HG02798 (cell line): ENCODE measurements at regions not wholly inside any gene's neighbourhood (a gene's known extent, or its start where the extent isn't known, plus 50 kb on each side); places are given as distances from the start of the nearest gene placed in this dataset.
"Not testable (repeated sequence)": the region's sequence is repeated elsewhere in the genome, so short reads cannot be mapped to it uniquely, and the experiment has no call there.

Source experiments
- ATAC-seq: cut with Tn5 transposase; IDR thresholded peaks from one replicate; pipeline ENCODE4 v1.9.1; 2021; ENCODE audit warnings: mild to moderate bottlenecking; ENCODE audit not compliant: unreplicated experiment, poor library complexity

DNA sequence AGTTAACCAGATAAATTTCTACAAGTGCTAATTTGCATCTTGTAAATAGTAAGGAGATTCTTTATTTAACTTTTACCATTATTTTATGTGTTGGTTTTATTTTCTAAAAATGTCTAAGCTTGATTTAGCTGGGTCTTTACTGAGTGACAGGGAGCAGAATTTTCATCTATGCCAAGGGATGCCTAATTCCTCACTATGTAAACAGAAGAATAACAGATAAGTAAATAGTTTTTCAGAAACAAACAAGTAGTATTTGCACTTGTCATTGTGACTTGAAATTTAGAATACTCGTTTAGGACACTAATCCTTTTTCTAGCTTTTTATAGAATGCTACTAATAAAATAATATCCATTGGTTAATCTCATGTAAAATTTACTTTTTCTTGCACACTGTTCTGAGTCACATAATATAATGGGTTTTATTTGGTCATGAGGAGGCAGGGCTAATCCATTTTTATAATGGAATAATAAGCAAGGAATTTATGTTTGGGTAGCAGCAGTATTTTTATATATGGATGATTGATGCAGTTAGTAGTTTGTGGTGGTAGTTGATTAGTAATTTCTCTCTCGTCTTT is 746.5 kb downstream of the SLC6A15 start:
- no peak for ATAC-seq

DNA sequence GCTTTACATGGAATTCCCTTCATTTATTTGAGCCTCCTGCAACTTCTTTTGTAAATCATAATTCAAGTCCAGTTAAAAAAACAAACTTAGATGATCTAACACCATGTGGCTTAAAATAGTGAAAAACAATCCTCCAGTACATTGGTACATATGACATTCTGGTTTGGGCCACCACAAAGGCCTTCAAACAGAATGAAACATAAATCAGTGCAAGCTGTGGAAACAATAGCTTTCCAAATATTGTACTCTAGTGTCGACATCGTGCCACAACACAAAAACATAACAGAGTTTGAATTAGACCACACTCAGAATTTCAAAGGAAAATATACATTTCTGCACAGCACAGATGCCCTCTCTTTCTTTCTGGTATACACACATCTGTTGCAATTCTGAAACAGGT is 751.3 kb downstream of the SLC6A15 start:
- ATAC-seq, result no peak

DNA sequence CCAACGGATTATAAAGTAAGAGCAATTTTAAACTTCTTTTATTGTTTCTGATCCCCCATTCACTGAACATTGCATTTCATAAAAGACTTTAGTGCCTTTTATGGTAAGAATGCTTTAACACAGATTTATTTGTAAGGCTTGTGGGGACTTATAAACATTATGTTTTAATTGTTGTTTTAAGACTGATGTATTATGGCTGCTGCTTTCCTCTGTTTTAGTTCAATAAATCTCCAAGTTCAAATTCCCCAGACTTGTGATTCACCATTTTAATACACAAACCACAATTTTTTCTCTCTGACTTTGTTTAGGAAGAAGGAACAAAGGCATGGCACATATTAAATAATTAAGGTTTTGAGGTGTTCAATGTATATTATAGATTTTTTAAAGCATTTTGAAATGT is 753.3 kb downstream of the SLC6A15 start:
- no peak for ATAC-seq

DNA sequence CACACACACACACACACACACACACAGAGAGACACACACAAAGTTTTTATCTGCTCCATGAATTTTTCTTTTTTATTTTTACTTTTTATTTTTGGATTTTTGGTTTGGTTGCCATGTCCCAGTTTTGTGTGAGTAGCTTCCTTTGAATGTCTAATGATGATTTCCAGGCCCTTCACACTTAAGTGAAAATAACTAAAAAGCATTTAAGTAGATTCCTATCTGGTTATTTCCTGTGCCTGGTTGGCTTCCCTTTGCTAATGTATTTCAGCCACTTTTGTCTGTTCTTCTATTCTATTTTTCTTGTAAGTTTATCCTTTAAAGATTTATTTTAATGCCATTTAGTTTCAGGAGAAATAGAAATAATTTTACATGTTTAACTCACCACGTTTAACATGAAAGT is 755.4 kb downstream of the SLC6A15 start:
- ATAC-seq, result no peak

DNA sequence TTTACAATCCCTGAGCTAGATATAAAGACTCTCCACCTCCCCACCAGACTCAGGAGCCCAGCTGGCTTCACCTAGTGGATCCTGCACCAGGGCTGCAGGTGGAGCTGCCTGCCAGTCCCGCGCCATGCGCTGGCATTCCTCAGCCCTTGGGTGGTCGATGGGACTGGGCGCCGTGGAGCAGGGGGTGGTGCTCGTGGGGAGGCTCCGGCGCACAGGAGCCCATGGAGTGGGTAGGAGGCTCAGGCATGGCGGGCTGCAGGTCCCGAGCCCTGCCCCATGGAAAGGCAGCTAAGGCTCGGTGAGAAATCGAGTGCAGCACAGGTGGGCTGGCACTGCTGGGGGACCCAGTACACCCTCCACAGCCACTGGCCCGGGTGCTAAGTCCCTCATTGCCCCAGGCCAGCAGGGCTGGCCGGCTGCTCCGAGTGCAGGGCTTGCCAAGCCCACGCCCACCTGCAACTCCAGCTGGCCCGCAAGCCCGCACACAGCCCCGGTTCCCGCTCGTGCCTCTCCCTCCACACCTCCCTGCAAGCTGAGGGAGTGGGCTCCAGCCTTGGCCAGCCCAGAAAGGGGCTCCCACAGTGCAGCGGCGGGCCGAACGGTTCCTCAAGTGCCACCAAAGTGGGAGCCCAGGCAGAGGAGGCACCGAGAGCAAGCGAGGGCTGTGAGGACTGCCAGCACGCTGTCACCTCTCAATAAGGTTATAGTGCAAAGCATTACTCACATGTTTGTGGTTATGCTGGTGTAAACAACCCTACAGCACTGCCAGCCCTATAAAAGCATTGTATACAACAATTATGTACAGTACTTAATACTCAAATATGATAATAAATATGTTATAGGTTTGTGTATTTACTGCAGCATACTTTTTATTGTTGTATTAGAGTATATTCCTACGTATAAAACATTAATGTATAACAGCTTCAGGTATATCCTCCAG is 757.3 kb downstream of the SLC6A15 start:
- not testable (repeated sequence) for ATAC-seq

DNA sequence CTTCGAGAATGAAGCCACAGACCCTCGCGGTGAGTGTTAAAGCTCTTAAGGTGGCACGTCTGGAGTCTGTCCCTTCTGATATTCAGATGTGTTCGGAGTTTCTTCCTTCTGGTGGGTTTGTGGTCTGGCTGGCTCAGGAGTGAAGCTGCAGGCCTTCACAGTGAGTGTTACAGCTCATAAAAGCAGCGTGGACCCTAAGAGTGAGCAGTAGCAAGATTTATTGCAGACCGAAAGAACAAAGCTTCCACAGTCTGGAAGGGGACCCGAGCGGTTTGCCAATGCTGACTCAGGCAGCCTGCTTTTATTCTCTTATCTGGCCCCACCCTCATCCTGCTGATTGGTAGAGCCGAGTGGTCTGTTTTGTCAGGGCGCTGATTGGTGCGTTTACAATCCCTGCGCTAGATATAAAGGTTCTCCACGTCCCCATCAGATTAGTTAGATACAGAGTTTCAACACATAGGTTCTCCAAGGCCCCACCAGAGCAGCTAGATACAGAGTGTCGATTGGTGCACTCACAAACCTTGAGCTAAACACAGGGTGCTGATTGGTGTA is 758.1 kb downstream of the SLC6A15 start:
- not testable (repeated sequence) for ATAC-seq

DNA sequence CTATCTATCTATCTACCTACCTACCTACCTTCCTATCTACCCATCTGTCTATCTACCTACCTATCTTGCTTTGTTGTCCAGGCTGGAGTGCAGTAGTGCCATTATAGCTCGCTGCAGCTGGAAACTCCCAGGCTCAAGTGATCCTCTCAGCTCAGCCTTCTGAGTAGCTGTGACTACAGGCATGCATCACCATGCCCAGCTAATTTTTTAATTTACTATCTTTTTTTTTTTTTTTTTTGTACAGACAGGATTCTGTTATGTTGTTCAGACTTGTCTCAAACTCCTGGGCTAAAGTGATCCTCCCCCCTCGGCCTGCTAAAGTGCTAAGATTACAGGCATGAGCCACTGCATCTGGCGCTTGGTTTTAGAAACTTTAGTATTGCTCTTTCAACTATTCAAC is 762.4 kb downstream of the SLC6A15 start:
- ATAC-seq, result no peak

DNA sequence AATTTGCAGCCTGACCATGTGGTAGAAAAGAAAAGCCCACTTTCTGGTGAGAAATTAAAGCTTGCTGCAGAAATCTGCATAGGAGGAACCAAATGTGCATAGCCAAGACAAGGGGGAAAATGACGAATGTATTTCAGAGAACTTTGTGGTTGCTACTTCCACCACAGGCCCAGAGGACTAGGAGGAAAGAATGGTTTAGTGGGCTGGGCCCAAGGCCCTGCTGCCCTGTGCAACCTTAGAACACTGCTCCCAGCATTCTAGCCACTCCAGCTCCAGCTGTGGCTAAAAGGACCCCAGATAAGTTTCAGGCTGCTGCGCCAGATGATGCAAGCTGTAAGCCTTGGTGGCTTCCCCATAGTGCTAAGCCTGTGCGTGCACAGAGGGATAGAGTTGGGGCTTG is 764.3 kb downstream of the SLC6A15 start:
- no peak for ATAC-seq

DNA sequence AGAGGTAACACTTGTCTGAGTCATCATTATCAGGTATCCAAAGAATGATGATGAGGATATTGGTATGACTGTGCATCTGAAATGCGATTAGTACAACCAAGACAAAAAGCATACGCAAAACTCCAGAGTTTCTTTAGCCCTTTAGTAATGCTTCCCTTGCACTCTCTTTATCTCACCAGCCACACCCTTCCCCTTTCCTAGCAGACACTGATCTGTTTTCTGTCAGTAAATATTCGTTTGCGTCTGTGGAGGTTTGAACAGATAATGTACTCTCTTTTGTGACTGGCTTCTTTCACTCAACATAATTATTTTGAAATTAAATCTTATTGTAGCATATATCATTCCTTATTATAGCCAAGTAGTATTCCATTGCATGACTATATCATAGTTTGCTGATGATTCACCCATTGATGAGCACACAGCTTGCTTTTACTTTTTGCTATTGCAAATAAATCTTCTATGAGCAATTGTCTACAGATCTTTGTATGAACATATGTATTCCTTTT is 775.7 kb downstream of the SLC6A15 start:
- no peak for ATAC-seq

DNA sequence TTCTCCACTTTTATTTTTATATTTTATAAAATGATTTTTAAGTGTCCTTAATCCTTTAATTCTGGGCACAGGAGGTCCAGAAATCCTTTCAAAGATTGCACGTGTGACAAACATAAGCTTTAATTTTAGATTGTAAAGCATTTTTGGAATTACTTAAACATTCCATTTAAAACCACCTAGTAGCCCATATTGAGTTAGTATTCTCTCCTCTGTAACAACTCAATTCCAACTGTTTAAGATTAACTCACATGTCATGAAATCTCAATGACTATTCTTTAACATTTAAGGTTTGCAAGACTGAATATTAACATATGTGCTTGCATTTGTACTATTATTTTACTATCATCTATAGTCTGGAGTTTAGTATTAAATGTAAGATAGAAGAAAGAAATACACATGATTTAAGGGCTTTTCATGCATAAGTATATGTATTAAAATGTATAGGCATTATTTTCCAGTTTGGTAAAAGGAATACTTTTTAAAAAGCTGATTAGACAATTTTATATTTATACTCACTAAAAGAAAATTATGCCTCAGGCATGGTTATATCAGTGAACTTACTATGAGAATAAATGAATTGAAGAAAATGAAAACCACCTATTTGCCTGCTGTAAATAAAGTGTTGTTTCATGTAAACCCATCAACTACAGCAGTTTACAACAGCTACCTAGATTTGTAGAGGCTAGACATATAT is 776.9 kb downstream of the SLC6A15 start:
- ATAC-seq, result no peak

DNA sequence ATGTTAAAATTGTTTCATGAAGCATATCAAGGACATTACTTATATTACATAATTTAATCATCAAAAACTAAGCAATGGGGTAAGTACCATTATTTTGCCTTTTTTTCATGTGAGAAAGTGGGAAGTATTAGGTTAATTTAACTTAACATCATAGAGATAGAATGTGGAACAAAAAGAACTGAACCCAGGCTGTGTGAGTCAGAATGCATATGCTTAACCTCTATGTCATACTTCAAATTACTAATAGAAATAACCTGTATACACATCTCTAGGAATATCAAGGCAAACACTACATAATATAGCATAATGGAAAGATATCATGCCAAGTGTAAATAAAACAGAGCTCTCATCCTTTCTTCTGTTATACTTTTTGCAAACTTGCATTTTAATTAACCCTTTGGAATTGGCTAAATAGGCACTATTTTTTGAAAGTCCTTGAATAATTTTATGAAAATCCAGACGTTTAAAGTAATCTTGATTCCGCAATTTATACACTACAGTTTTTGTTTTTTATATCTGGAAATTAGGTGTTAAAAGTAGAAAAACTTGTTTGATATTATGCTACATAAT is 777.7 kb downstream of the SLC6A15 start:
- no peak for ATAC-seq

DNA sequence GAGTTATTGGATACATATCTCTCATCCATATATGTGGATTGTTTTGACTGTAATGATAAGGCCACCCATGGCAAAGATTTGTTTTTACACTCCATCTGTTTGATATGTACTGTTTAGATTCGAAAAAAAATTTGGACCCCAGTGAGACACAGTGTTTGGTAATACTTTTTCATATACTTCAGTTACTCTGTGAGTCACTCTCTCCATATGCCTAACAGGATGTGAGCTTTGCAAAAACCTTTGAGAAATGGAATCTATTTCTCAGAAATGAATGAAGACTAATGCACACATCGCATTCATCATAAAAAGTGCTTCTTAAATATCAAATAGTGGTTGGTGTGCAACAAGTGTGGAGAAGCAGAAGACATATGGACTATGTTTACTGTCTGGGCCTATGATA is 781.5 kb downstream of the SLC6A15 start:
- ATAC-seq, result no peak

DNA sequence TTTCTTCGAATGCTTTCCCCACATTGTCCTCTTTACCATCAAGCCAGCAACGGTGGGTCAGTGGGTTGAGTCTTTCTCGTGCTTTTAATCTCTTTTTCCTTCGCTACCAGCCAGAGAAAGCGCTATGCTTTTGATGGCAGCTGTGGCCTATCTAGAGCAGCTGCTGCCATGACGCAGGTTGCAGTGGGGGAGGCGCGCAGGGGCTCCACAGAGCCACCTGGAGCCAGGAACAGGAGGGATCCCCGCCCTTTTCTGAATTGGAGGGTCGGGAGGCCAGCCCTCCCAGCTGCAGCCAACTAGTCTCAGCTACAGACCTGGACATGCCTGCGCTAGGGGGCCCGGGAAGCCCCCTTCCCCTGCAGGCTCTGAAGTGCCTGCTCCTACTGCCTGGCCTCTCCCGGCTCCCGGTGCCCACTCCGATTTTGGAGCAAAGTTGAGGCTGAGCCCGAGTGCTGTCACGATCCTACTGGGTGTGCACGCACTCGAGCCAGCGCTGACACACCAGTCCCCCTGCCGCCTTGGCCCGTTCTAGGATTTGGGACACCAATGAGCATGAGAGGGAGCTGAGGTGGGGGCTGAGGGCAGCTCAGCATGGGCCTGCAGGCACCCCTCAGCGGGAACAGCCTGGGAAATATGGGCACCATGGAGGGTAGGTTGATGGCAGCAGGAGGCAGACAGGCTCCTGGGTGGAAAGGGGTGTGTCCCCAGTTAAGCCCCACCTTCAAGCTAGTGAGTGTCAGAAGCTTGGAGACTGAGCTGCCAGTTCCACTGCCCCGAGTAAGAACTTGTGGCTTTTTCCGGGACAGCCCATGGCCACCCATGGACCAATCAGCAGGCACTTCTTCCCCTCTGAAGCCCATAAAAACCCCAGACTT is 784.2 kb downstream of the SLC6A15 start:
- no peak for ATAC-seq

DNA sequence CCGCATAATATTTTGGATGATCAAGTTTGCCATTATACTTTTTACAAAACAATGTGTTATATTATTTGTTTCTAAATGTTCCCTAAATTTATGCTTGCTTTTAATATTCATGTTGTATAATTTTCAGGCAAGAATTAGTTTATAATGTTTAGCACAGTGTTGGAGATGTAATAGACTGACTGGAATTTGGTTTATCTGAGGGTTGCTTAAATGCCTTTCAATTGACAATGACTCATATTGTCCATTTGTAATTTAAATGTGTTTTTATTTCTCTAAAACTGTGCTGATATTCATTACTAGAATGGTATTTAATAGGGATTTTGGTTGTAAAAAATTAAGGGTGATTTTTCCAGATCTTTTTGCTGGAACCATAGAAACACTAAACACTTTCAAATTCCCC is 788.4 kb downstream of the SLC6A15 start:
- ATAC-seq, result no peak

DNA sequence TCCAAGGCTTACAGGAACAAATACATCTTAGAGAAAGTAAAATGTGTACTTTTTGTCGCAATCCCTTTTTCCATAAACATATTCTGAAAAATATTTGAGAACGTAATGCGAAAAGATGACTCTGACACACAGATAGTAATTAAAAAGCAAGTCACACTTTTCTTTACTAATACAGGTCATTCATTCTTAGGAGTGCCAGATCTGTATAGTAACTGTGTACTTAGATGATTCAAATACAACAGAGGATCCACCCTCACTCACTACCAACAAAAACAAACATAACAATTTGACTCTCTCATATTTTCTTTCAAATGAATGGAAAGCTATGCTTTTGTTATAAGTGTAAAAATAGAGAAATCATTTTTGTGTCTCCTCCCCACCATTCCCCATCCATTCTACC is 795.4 kb downstream of the SLC6A15 start:
- no peak for ATAC-seq

DNA sequence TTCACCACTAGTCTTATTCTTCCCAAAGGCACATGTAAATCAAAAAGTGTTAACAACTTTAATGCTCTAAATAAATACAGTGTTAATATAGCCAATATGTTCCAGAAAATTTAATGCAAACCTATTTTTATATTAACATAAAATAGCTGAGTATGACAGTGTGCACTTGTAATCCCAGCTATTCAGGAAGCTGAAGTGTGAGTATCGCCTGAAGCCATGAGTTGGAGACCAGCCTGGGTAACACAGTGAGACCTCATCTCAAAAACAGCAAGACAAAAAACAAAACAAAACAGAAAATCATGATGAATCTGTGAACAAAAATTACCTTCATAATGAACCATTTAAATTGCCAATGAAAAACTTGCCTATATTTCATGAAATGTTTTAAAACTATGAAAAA is 798.9 kb downstream of the SLC6A15 start:
- no peak for ATAC-seq

DNA sequence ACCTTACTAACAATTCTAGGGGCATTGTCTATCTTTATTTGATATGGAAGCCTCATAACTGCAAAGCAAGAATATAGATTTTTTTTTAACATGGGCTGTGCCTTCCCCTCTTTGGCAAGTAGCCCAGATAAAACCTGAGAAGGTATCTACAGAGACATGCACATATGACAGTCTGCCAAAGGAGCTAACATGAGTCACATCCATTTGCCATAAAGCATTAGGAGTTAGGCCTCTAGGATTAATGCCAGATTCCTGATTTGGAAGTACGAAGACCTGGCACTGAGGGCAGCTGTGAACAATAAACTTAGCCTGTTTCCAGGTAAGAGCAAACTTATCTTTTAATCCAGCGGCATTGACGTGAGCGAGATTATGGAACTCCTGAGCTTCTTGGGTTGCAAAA is 808.7 kb downstream of the SLC6A15 start:
- not testable (repeated sequence) for ATAC-seq

DNA sequence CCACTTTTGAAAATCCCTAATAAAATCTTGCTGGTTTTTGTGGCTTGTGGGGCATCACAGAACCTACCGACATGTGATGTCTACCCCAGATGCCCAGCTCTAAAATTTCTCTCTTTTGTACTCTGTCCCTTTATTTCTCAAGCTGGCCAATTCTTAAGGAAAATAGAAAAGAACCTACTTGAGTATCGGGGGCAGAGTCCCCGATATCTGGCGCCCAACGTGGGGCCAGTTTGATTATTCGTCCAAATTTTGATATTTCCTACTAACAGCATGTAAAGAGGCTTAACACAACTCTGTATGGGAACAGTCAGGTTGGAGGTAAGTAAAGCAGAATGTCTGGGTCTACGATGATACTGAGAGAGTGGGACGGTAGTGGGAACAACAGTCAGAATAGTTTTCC is 810.6 kb downstream of the SLC6A15 start:
- not testable (repeated sequence) for ATAC-seq

DNA sequence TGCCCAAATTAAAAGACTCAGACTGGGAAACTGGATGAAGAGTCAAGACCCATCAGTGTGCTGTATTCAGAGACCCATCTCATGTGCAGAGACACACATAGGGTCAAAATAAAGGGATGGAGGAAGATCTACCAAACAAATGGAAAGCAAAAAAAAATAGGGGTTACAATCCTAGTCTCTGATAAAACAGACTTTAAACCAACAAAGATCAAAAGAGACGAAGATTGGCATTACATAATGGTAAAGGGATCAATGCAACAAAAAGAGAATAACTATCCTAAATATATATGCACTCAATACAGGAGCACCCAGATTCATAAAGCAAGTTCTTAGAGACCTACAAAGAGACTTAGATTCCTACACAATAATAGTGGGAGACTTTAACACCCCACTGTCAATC is 813.0 kb downstream of the SLC6A15 start:
- ATAC-seq, result not testable (repeated sequence)

DNA sequence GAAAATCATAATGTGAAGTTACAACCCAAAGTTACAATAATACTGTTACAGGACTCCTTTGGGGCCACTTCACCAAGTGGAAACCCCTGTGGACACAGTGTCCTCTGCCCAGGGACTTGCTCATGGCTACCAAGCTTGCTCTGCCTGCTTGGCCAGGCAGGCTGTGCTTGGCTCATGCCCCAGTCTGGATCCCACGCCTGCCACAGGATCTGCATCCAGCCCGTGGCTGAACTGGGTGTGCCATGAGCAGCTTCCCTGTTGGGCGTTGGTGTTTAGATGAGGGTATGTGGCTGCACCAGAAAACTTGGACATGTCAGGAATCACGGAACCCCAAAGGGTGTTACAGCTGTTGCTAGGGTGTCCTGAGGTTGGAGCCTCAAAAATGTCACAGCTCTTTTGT is 820.9 kb downstream of the SLC6A15 start:
- ATAC-seq, result no peak
